ENCODE measurements at regions not wholly inside any gene's neighbourhood (a gene's known extent, or its start where the extent isn't known, plus 50 kb on each side); places are given as distances from the start of the nearest gene placed in this dataset.

GRCh38 chr16:11456741-11457140 is 111.5 kb downstream of the RMI2 start:
- H3K4me3 ChIP-seq (ENCODE audit: low read length) = no peak overlapping the region
- DNase-seq (ENCODE audit: low read depth) = no peak
- no peak for TF ChIP-seq CTCF (conservative IDR thresholded peaks at IDR 0.05; ENCODE audit: low read length)

GRCh38 chr16:11459722-11460121 is 114.5 kb downstream of the RMI2 start:
- H3K4me3 ChIP-seq (ENCODE audit: low read length) = no peak overlapping the region
- TF ChIP-seq CTCF (conservative IDR thresholded peaks at IDR 0.05; ENCODE audit: low read length) = no peak
- no peak for DNase-seq (ENCODE audit: low read depth)

- DNase-seq (ENCODE audit: low read depth) = no peak
Measured at GRCh38 chr16:11460820-11461594, 115.7 kb downstream of the RMI2 start.

GRCh38 chr16:11461595-11461990 is 116.3 kb downstream of the RMI2 start:
- no peak for DNase-seq (ENCODE audit: low read depth)
- no peak overlapping the region for H3K4me3 ChIP-seq (ENCODE audit: low read length)
- TF ChIP-seq CTCF (conservative IDR thresholded peaks at IDR 0.05; ENCODE audit: low read length) = no peak

More at GRCh38 chr16:11460820-11461594, 115.7 kb downstream of the RMI2 start:
- no peak for TF ChIP-seq CTCF (conservative IDR thresholded peaks at IDR 0.05; ENCODE audit: low read length)
- no peak overlapping the region for H3K4me3 ChIP-seq (ENCODE audit: low read length)

GRCh38 chr16:11462036-11462435 is 116.8 kb downstream of the RMI2 start:
- TF ChIP-seq CTCF (conservative IDR thresholded peaks at IDR 0.05; ENCODE audit: low read length) = no peak
- H3K4me3 ChIP-seq (ENCODE audit: low read length) = no peak overlapping the region

GRCh38 chr16:11462861-11463260 is 117.6 kb downstream of the RMI2 start:
- no peak for DNase-seq (ENCODE audit: low read depth)

More at GRCh38 chr16:11462036-11462435, 116.8 kb downstream of the RMI2 start:
- DNase-seq (ENCODE audit: low read depth) = no peak

More at GRCh38 chr16:11462861-11463260, 117.6 kb downstream of the RMI2 start:
- no peak for TF ChIP-seq CTCF (conservative IDR thresholded peaks at IDR 0.05; ENCODE audit: low read length)
- no peak overlapping the region for H3K4me3 ChIP-seq (ENCODE audit: low read length)
